HG03565 (cell line): ENCODE measurements at regions not wholly inside any gene's neighbourhood (a gene's known extent, or its start where the extent isn't known, plus 50 kb on each side); places are given as distances from the start of the nearest gene placed in this dataset.
A peak's percentile ranks its signal among the peaks of the same experiment; 100 is the strongest.

Experiments
- ATAC-seq: cut with Tn5 transposase; IDR thresholded peaks from one replicate; pipeline ENCODE4 v1.9.1; 2021; ENCODE audit warnings: mild to moderate bottlenecking, moderate library complexity; ENCODE audit not compliant: unreplicated experiment

DNA sequence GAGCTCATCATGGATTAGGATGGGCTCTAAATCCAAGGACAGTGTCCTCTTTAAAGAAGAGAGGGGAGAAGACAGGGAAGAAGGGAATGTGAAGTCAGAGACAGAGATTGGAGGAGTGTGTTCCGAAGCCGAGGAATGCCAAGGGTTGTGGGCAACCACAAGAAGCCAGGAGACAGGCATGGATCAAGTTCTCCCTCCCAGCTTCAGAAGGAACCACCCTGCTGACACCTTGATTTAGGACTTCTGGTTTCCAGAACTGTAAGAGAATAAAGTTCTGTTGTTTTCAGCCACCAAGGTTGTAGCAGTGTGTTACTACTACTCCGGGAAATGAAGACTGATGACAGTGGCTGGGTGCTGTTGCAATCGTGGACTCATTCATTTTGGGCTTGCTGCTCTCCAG, 120.1 kb downstream of the RPS12 start:
- ATAC-seq = no peak

DNA sequence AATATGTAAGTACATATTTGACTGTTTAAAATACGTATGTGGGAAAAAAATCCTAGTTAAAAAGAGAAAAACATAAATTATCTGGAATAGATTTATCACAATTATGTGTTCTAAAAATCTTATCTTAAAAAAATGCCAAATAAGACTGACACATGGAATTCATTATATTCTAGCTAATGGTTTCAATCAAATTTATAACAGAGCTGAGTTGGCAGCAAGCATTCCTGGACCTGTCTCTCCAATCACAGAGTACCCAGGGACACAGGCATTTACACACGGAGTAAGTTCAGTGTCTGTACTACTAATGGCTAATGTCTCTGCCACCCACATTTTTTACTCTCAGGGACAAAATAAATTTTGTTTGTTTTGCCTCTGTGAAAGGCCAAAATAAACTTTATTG, 122.3 kb downstream of the RPS12 start:
- ATAC-seq = no peak

DNA sequence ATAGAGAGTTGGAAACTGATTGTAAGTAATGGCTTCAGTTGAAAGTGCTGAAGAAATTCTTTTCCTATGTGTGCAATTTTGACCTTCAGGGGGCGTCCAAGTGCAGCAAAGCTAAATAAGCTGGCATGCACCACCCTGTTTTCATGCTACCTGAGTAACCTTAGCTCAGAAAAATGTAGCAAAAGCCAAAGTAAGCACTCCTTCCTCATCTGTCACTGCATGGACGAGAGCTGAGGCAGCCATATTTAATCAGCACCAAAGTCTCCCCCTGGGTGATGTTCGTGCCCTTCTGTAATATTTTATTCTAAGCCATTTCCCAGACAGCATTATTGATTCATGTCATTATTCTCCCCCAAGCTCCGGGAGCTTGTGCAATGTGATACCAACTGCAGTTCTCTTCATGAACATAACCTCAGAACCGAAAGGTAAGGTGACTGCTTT, 123.1 kb downstream of the RPS12 start:
- no peak for ATAC-seq

- ATAC-seq = no peak
Observed at GRCh38 chr6:132948889-132949288, 134.5 kb downstream of the RPS12 start.

GRCh38 chr6:132950566-132950965, 136.2 kb downstream of the RPS12 start:
- no peak for ATAC-seq

DNA sequence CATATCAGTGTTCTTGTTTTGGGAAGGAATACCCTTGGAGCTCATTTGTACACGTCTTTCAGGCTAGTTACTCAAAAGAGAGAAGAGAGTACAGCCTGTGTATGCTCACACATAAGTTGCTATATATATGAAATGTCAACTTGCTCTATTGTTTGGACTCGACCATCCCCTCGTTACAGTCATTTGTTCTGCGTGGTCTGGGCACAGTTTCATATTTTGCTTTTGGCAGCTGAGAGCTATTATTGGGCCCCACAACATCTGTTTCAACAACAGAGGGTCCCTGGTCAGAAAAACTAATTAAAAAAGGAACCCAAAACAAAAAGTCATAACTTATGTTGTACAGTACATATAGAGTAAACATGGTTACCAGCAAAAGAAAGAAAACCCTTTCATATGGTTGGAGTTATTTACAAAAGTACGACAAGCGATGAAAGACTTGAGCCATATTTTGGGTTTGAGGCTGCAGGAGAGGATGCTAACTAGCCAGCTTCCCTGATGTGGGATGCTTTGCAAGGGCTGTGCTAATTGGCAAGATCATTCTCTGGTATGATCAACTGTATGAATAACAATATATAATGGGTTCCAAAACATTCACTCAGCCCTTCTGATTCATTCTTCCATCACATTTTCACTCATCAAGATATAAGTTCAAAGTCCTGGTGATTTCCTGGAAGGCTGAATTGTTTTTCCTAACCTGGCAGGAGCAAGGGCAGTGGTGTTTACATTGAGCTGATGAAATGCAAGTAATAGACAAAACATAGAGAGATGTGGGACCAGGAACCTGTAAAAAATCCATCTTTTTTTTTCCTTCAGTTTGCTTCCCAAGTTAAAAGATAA, 137.9 kb downstream of the RPS12 start:
- no peak for ATAC-seq

DNA sequence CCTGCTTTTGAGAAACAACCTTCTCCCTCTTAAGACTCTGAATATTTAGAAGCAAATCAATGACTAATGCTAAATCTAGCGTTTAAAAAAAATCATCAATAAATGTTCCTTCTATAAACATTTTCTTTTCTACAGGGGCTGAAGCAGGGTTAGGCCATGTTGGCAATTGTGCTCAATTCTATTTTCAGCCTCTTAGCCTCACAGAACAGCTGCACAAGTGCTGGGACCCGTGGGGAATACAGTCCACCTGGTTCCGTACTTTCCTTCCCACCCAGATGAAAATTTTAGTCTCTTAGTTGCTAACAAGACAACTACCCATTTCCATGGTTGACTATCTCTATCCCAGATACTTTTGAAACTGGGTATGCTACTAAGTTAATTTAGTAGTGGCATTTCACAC, 138.6 kb downstream of the RPS12 start:
- no peak for ATAC-seq

- ATAC-seq = no peak
Observed at GRCh38 chr6:132954222-132954621, 139.9 kb downstream of the RPS12 start.

GRCh38 chr6:132954936-132955335, 140.6 kb downstream of the RPS12 start:
- ATAC-seq = no peak

GRCh38 chr6:132959639-132960326, 145.4 kb downstream of the RPS12 start:
- ATAC-seq = no peak

DNA sequence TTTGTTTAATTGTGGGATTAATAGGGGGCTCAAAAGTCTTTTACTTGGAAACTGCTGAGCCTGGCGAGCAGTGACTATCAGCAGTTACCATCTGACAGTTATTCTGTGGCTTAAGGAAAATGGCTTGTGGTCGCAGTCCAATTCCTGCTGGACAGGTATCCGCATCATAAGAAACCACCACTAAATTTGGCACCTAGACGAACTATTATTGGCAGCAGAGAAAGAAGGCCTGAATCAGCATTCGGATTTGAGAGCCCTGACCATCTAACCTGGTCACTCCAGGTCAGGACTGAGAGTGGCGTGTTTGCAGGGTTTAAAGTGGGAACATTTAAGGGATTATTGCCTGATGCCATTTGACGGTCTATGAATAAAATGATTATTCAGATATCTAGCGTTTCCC, 146.4 kb downstream of the RPS12 start:
- ATAC-seq = no peak

GRCh38 chr6:132961122-132961521, 146.8 kb downstream of the RPS12 start:
- no peak for ATAC-seq

DNA sequence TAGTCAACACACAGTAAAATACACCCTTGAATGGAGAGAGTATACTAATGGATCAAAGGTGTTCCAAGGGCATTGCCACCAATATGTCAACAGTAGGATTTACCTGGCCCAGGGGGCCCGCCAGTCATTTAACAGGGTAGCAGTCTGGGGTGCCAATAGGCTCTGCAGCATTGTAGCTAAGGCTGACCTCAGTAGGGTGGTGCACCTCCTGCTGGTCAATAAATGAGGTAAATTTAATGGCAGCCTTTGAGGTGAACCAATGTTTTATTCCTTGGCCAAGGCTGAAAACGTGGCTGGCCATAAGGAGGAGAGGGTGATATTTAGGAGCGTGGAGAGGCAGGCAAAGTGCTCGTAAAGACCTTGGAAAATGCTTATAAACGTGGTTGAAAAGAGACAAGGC, 147.2 kb downstream of the RPS12 start:
- ATAC-seq = no peak

DNA sequence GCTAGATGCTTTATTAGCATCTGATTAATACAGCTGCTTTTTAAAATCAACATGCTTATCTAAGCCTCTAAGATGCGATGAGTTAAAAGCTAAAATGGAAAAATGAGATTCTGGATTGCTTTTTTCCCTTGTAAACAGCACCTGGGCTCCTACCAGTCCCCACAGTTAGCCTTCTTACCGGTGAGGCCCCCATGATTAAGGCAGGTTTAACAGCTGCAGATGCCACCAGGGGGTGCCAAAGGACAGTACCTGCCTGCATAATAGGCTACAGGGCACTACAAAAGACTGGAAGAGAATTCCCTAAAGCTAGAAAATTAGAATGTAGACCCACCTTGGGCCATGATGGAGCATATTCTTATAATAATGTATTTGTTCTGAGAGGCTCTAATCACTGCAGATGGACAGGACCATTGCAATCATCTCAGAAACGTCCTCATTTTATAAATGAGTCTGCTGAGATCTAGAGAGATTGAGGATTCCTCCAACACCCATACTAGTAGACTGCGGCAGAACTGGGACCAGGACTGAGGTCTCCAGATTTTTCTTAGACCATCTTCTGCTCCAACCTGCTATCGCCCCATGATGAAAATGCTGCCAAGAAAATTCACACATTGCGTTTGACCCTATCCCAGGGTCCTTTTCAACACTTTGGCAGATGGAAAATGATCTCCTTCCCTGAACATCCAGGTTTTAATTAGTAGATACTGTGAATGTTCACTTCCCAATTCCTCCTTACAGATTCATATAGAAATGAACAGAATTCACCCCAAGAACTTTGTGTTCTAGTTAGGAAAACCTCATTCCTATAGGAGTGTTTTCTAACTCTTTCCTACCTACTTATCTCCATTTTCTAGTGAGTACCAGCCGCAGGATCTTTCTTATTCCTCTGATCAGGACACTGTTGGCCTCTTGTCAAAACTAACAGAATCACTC, 148.8 kb downstream of the RPS12 start:
- ATAC-seq = peak; percentile 59

GRCh38 chr6:132964101-132964867, 149.9 kb downstream of the RPS12 start:
- ATAC-seq = peak; percentile 50

- ATAC-seq = no peak
Observed at GRCh38 chr6:132964868-132965382, 150.6 kb downstream of the RPS12 start.

DNA sequence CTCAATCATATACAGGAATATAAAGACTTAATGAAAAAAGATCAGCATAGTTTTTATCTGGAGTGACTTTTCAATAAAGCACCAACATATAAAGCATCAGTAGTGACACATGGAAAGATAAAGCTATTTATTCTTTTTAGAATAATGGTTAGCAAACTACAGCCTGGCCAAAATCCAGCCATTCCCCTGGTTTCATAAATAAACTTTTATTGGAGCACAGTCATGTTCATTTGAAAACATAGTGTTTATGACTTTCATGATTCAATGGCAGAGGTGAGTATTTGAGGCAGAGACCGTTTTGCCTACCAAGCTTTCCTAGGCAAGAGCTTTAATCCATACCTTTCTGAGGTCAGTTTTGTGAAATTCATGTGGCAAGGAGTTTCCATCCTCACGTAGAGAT, 153.5 kb downstream of the RPS12 start:
- no peak for ATAC-seq

DNA sequence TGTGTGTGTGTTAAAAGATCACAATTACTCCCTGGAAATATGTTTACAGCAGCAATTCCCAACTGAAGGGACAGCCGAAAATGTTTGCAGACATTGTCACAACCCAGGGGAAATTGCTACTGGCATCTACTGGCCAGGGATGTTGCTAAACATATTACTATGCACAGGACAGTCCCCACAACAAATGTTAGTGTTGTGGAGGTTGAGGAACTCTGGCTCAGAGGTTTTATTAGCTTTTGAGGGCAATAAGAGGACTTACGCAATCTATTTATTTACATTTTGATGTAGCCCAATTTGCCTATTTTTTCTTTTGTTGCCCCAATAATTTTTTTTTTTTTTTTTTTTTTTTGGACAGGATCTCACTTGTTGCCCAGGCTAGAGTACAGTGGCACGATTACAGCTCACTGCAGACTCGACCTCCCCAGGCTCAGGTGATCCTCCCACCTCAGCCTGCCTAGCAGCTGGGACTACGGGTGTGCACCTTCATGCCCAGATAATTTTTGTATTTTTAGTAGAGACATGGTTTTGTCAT, 154.1 kb downstream of the RPS12 start:
- no peak for ATAC-seq

- no peak for ATAC-seq
Observed at GRCh38 chr6:132969196-132969595, 154.8 kb downstream of the RPS12 start.

DNA sequence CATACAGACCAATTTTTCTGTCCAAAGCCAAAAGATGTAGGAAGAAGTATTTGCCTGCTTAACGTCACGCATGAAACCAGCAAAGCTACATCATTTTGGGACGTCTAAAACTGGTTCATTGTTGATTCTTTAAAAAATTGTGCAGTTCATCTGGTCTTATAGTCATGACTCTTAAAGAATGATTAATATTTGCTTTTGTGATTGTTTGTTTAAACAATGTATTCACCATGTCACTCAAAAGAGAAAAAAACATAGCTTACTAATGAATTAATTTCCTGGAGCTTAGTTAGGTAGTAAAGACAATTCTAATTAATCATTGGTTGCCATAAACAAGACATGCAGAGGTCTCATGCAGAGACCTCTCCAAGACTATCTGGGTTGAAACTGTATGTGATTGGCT, 157.3 kb downstream of the RPS12 start:
- ATAC-seq = no peak
